ENCODE measurements at regions not wholly inside any gene's neighbourhood (a gene's known extent, or its start where the extent isn't known, plus 50 kb on each side); places are given as distances from the start of the nearest gene placed in this dataset.
"Not testable (repeated sequence)": the region's sequence is repeated elsewhere in the genome, so short reads cannot be mapped to it uniquely, and the experiment has no call there.

DNA sequence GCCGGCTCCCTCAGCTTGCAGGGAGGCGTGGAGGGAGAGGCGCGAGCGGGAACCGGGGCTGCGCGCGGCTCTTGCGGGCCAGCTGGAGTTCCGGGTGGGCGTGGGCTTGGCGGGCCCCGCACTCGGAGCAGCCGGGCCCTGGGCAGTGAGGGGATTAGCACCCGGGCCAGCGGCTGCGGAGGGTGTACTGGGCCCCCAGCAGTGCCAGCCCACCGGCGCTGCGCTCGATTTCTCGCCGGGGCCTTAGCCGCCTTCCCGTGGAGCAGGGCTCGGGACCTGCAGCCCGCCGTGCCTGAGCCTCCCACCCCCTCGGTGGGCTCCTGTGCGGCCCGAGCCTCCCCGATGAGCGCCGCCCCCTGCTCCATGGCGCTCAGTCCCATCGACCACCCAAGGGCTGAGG is 588.9 kb upstream of the SLC35B3 start:
- not testable (repeated sequence) for TF ChIP-seq KAT2B (IDR thresholded peaks at IDR 0.05; ENCODE audit: borderline replicate concordance, low read depth, low read length); HNRNPUL1 (IDR thresholded peaks at IDR 0.05; ENCODE audit: low read depth, low read length); ZNF512 (CRISPR knock-in tag; IDR thresholded peaks at IDR 0.05); NFIC (IDR thresholded peaks at IDR 0.05; ENCODE audit: low read length); SP1 (IDR thresholded peaks at IDR 0.05); SP1 (CRISPR knock-in tag; IDR thresholded peaks at IDR 0.05); HDAC6 (IDR thresholded peaks at IDR 0.05; ENCODE audit: low read depth, low read length); SMARCE1 (IDR thresholded peaks at IDR 0.05; ENCODE audit: borderline replicate concordance); EP300 (IDR thresholded peaks at IDR 0.05; ENCODE audit: low read depth in 2 of 2, low read length in 2 of 2); EP300 (CRISPR knock-in tag; IDR thresholded peaks at IDR 0.05; ENCODE audit: borderline replicate concordance); ZBTB21 (CRISPR knock-in tag; IDR thresholded peaks at IDR 0.05); ZBTB2 (CRISPR knock-in tag; IDR thresholded peaks at IDR 0.05; ENCODE audit: low read depth); CCDC6 (CRISPR knock-in tag; IDR thresholded peaks at IDR 0.05); KDM5A (IDR thresholded peaks at IDR 0.05; ENCODE audit: borderline replicate concordance, low read length)
- TF ChIP-seq, protein P1, sequence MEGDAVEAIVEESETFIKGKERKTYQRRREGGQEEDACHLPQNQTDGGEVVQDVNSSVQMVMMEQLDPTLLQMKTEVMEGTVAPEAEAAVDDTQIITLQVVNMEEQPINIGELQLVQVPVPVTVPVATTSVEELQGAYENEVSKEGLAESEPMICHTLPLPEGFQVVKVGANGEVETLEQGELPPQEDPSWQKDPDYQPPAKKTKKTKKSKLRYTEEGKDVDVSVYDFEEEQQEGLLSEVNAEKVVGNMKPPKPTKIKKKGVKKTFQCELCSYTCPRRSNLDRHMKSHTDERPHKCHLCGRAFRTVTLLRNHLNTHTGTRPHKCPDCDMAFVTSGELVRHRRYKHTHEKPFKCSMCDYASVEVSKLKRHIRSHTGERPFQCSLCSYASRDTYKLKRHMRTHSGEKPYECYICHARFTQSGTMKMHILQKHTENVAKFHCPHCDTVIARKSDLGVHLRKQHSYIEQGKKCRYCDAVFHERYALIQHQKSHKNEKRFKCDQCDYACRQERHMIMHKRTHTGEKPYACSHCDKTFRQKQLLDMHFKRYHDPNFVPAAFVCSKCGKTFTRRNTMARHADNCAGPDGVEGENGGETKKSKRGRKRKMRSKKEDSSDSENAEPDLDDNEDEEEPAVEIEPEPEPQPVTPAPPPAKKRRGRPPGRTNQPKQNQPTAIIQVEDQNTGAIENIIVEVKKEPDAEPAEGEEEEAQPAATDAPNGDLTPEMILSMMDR (CRISPR knock-in tag; IDR thresholded peaks at IDR 0.05): not testable (repeated sequence)
- TF ChIP-seq, protein P2, sequence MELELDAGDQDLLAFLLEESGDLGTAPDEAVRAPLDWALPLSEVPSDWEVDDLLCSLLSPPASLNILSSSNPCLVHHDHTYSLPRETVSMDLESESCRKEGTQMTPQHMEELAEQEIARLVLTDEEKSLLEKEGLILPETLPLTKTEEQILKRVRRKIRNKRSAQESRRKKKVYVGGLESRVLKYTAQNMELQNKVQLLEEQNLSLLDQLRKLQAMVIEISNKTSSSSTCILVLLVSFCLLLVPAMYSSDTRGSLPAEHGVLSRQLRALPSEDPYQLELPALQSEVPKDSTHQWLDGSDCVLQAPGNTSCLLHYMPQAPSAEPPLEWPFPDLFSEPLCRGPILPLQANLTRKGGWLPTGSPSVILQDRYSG (CRISPR knock-in tag; IDR thresholded peaks at IDR 0.05): not testable (repeated sequence)

Data from HepG2 (cell line).